ENCODE measurements at regions not wholly inside any gene's neighbourhood (a gene's known extent, or its start where the extent isn't known, plus 50 kb on each side); places are given as distances from the start of the nearest gene placed in this dataset.

GRCh38 chr18:57913686-57914085 lies 110.6 kb upstream of the ATP8B1 start:
- H3K27me3 ChIP-seq (ENCODE audit: control insufficient read depth in 2 of 2, insufficient read depth in 2 of 2, low read length in 2 of 2), result no peaks in the 10 kb centered on the region
- Mint-ChIP-seq H3K27me3 (ENCODE audit: low read depth in 3 of 3) (peaks cover 0 to 2% (median 1%) of the 10 kb centered on the region in 3 donors), H3K4me3 (no peak overlapping the region), H3K27ac (no peak overlapping the region), H3K36me3 (no peaks in the 10 kb centered on the region), H3K9me3 (peaks cover 0 to 9% (median 5%) of the 10 kb centered on the region in 7 donors), H3K4me1 (peaks cover 6% of the 10 kb centered on the region)
- H4K20me1 ChIP-seq (ENCODE audit: insufficient read depth, low read length), result no peaks in the 10 kb centered on the region
- no peak for DNase-seq
- intact Hi-C loops (cut with micrococcal nuclease), result no loop called here
- no peaks in the 10 kb centered on the region for H3K36me3 ChIP-seq (replicated peaks in 1 of 2; ENCODE audit: control insufficient read depth in 1 of 2, insufficient read depth in 2 of 2, low read length in 2 of 2)
- H3K79me2 ChIP-seq (ENCODE audit: insufficient read depth, low read length), result no peaks in the 10 kb centered on the region
- 100% methylated on average over 3 of the region's 5 CpGs for WGBS (ENCODE audit: insufficient coverage)
- no peak overlapping the region for H2AFZ ChIP-seq (ENCODE audit: insufficient read depth, low read depth, low read length, poor library complexity, severe bottlenecking)
- peaks cover 0 to 8% of the 10 kb centered on the region in 2 donors for H3K4me1 ChIP-seq (ENCODE audit: control insufficient read depth in 1 of 2, insufficient read depth in 2 of 2, low read length in 2 of 2)
- no peak overlapping the region for H3K9ac ChIP-seq (ENCODE audit: insufficient read depth, low read length, poor library complexity, severe bottlenecking)
- H3K4me3 ChIP-seq (replicated peaks in 1 of 3; ENCODE audit: low read depth in 2 of 3, low read length in 3 of 3), result no peak overlapping the region
- no peaks in the 10 kb centered on the region for H3K9me3 ChIP-seq (replicated peaks in 1 of 2; ENCODE audit: control insufficient read depth in 1 of 2, insufficient read depth in 1 of 2, low read length in 2 of 2)
- no peak overlapping the region for H3K27ac ChIP-seq (ENCODE audit: low read depth in 1 of 2, low read length in 2 of 2)
- no peak for TF ChIP-seq CTCF (IDR thresholded peaks at IDR 0.05)
- no peak overlapping the region for H3K4me2 ChIP-seq (replicated peaks; ENCODE audit: extremely low read depth, low read length, poor library complexity, severe bottlenecking)

GRCh38 chr18:57910817-57911216 lies 107.7 kb upstream of the ATP8B1 start:
- Histone ChIP-seq H3K27ac (ENCODE audit: low read depth in 1 of 2, low read length in 2 of 2) (no peak overlapping the region), H3K27me3 (ENCODE audit: control insufficient read depth in 2 of 2, insufficient read depth in 2 of 2, low read length in 2 of 2) (no peaks in the 10 kb centered on the region), H3K79me2 (ENCODE audit: insufficient read depth, low read length) (no peaks in the 10 kb centered on the region), H4K20me1 (ENCODE audit: insufficient read depth, low read length) (no peaks in the 10 kb centered on the region), H3K4me3 (replicated peaks in 1 of 3; ENCODE audit: low read depth in 2 of 3, low read length in 3 of 3) (no peak overlapping the region), H2AFZ (ENCODE audit: insufficient read depth, low read depth, low read length, poor library complexity, severe bottlenecking) (no peak overlapping the region), H3K9ac (ENCODE audit: insufficient read depth, low read length, poor library complexity, severe bottlenecking) (no peak overlapping the region), H3K4me2 (replicated peaks; ENCODE audit: extremely low read depth, low read length, poor library complexity, severe bottlenecking) (no peak overlapping the region), H3K9me3 (replicated peaks in 1 of 2; ENCODE audit: control insufficient read depth in 1 of 2, insufficient read depth in 1 of 2, low read length in 2 of 2) (no peaks in the 10 kb centered on the region), H3K36me3 (replicated peaks in 1 of 2; ENCODE audit: control insufficient read depth in 1 of 2, insufficient read depth in 2 of 2, low read length in 2 of 2) (no peaks in the 10 kb centered on the region), H3K4me1 (ENCODE audit: control insufficient read depth in 1 of 2, insufficient read depth in 2 of 2, low read length in 2 of 2) (no peaks in the 10 kb centered on the region)
- H3K27ac Mint-ChIP-seq, result no peak overlapping the region
- H3K27me3 Mint-ChIP-seq (ENCODE audit: low read depth in 3 of 3), result peaks cover under 1 to 4% (median 3%) of the 10 kb centered on the region in 3 donors
- intact Hi-C loops (cut with micrococcal nuclease), result no loop called here
- 85% methylated on average over 5 of the region's 7 CpGs for WGBS (ENCODE audit: insufficient coverage)
- no peaks in the 10 kb centered on the region for H3K36me3 Mint-ChIP-seq
- H3K4me1 Mint-ChIP-seq, result no peaks in the 10 kb centered on the region
- peaks cover 0 to under 1% (median 0%) of the 10 kb centered on the region in 7 donors for H3K9me3 Mint-ChIP-seq
- peak; percentile 25 for TF ChIP-seq CTCF (IDR thresholded peaks at IDR 0.05)
- DNase-seq, result no peak
- H3K4me3 Mint-ChIP-seq, result no peak overlapping the region
